K562 (cell line): ENCODE measurements at regions not wholly inside any gene's neighbourhood (a gene's known extent, or its start where the extent isn't known, plus 50 kb on each side); places are given as distances from the start of the nearest gene placed in this dataset.

Experiments used
- ATAC-seq: fragments of 200-7000 bp; cut with Tn5 transposase; 3 replicates; pipeline ENCODE4 v1.9.1; 2020; ENCODE audit warnings: moderate library complexity
- BruUV-seq: library from RNA; stranded (reverse); fragments of 400-500 nt; replicated peaks from 2 replicates; lab custom pipeline; 2021; lab: Mats Ljungman, UMichigan
- CTCF ChIA-PET: fragments of 300-600 bp; formaldehyde crosslinking; extraction: SDS; loops from one replicate; lab custom pipeline; 2021; ENCODE audit warnings: low intra/inter-chr PET ratio; lab: Yijun Ruan, JAX
- POLR2A ChIA-PET: fragments of 300-600, 350-650 bp; sonication (Branson Sonifier 250); formaldehyde crosslinking; extraction: SDS; loops from one replicate; lab custom pipeline; 2021; ENCODE audit warnings: antibody characterized with exemption, inconsistent platforms; lab: Yijun Ruan, JAX
- DNase-seq, 4 experiments: peaks; one replicate each; pipeline versions ENCODE4 v3.0.0 to v3.0.0-alpha.2; 2011 to 2018; ENCODE audit warnings: low spot score in 3 of 4, mixed read lengths in 3 of 4; ENCODE audit errors: extremely low read depth in 1 of 4
- FAIRE-seq: peaks from 2 replicates; lab custom pipeline; 2011; peaks lifted over from hg19 to GRCh38; lab: Jason Lieb, UNC
- H2AFZ ChIP-seq: 2 replicates; pipeline ENCODE4 v1.6.0; 2011; ENCODE audit warnings: low read depth, low read length, control low read depth, inconsistent platforms
- H3K27ac ChIP-seq: fragments of 200-600 bp; 3 replicates; pipeline ENCODE4 v1.8.0; 2011; ENCODE audit warnings: low read depth, mild to moderate bottlenecking, control low read depth, inconsistent platforms, low read length, moderate library complexity, mixed read lengths; ENCODE audit errors: extremely low read depth
- H3K27me3 ChIP-seq, 2 experiments: fragments of 300-600 bp in 1 of 2; 2 replicates in 1 of 2; 3 replicates in 1 of 2; pipeline versions ENCODE4 v1.6.0 to v1.8.0; 2011; ENCODE audit warnings: inconsistent platforms in 2 of 2, low read length in 2 of 2, mild to moderate bottlenecking in 1 of 2, mixed read lengths in 1 of 2, moderate library complexity in 1 of 2; ENCODE audit not compliant: control insufficient read depth in 2 of 2, insufficient read depth in 2 of 2
- H3K36me3 ChIP-seq: fragments of 300-600 bp; 3 replicates; pipeline ENCODE4 v1.8.0; 2011; ENCODE audit warnings: mild to moderate bottlenecking, low read length, inconsistent platforms; ENCODE audit not compliant: control insufficient read depth, insufficient read depth
- H3K4me1 ChIP-seq, 2 experiments: fragments of 200-600 bp in 1 of 2; replicated peaks in 1 of 2; 2 replicates in 1 of 2; 3 replicates in 1 of 2; pipeline versions ENCODE4 v1.5.1 to v1.8.0; 2011; ENCODE audit warnings: inconsistent platforms in 2 of 2, low read length in 2 of 2, mild to moderate bottlenecking in 1 of 2, mixed read lengths in 1 of 2, moderate library complexity in 1 of 2; ENCODE audit not compliant: control insufficient read depth in 2 of 2, insufficient read depth in 2 of 2
- H3K4me2 ChIP-seq: 2 replicates; pipeline ENCODE4 v1.6.1; 2011; ENCODE audit warnings: low read length, control low read depth, inconsistent platforms, mixed read lengths; ENCODE audit not compliant: insufficient read depth
- H3K4me3 ChIP-seq: fragments of 200-600 bp; sonication (generic), shearing (Covaris generic); 2 replicates; pipeline ENCODE4 v1.5.1; 2016; ENCODE audit warnings: control low read depth, inconsistent platforms
- H3K79me2 ChIP-seq: fragments of 200-600 bp; 3 replicates; pipeline ENCODE4 v1.8.0; 2011; ENCODE audit warnings: low read length, inconsistent platforms; ENCODE audit not compliant: control insufficient read depth, insufficient read depth
- H3K9ac ChIP-seq, 2 experiments: 2 replicates each; pipeline versions ENCODE4 v1.6.0 to v1.6.1; 2011; ENCODE audit warnings: low read depth in 2 of 2, low read length in 2 of 2, control low read depth in 1 of 2, inconsistent platforms in 1 of 2, mild to moderate bottlenecking in 1 of 2, mixed read lengths in 1 of 2; ENCODE audit not compliant: insufficient read depth in 1 of 2
- H3K9me1 ChIP-seq: one replicate; pipeline ENCODE4 v1.6.0; 2011; ENCODE audit warnings: inconsistent platforms, mild to moderate bottlenecking, low read length, moderate library complexity; ENCODE audit not compliant: control insufficient read depth, insufficient read depth
- H3K9me3 ChIP-seq: replicated peaks from 2 replicates; pipeline ENCODE4 v1.5.1; 2011; ENCODE audit warnings: low read depth, low read length, inconsistent platforms; ENCODE audit not compliant: control insufficient read depth, insufficient read depth
- H4K20me1 ChIP-seq: replicated peaks from 2 replicates; pipeline ENCODE4 v1.6.1; 2011; ENCODE audit warnings: low read length, inconsistent platforms, mixed read lengths; ENCODE audit not compliant: control insufficient read depth, insufficient read depth
- ARNT ChIP-seq, 2 experiments: fragments of 450-650 bp; IDR thresholded peaks; 2 replicates each; pipeline ENCODE4 v1.6.1; 2016; ENCODE audit warnings: mild to moderate bottlenecking in 1 of 2
- BRF1 ChIP-seq: IDR thresholded peaks from 3 replicates; pipeline ENCODE4 v1.6.1; 2011; ENCODE audit warnings: borderline replicate concordance, mild to moderate bottlenecking; ENCODE audit not compliant: insufficient read length; ENCODE audit errors: extremely low read depth
- CBX8 ChIP-seq: fragments of 200-600 bp; sonication (generic); IDR thresholded peaks from 2 replicates; pipeline ENCODE4 v1.6.1; 2012; ENCODE audit warnings: borderline replicate concordance, mixed run types, low read depth, mild to moderate bottlenecking, moderate library complexity, mixed read lengths, low read length, control low read depth, inconsistent platforms; ENCODE audit not compliant: poor library complexity, severe bottlenecking; ENCODE audit errors: extremely low read depth
- CEBPB ChIP-seq: fragments of 450-650 bp; IDR thresholded peaks from 2 replicates; pipeline ENCODE4 v1.6.1; 2016; ENCODE audit warnings: missing genetic modification characterization, missing compliant biosample characterization
- CHD7 ChIP-seq: fragments of 200-600 bp; sonication (generic); IDR thresholded peaks from one replicate; pipeline ENCODE4 v1.6.1; 2012; ENCODE audit warnings: mild to moderate bottlenecking, low read depth, low read length, inconsistent platforms
- GABPB1 ChIP-seq: sonication (generic); formaldehyde crosslinking; IDR thresholded peaks from 2 replicates; pipeline ENCODE4 v1.8.0; 2022; ENCODE audit warnings: mild to moderate bottlenecking, missing genetic modification reagents
- HOXB6 ChIP-seq: fragments of 250-450 bp; sonication (Bioruptor Pico); IDR thresholded peaks from 2 replicates; pipeline ENCODE4 v1.5.1; 2022; ENCODE audit warnings: mild to moderate bottlenecking, borderline replicate concordance
- KDM5B ChIP-seq: fragments of 200-600 bp; sonication (generic); IDR thresholded peaks from 2 replicates; pipeline ENCODE4 v1.6.1; 2012; ENCODE audit warnings: low read depth, mild to moderate bottlenecking, moderate library complexity, low read length, control low read depth, inconsistent platforms; ENCODE audit not compliant: insufficient replicate concordance
- NR3C1 ChIP-seq: sonication (generic); formaldehyde crosslinking; IDR thresholded peaks from 2 replicates; pipeline ENCODE4 v1.8.1; 2022; ENCODE audit warnings: missing genetic modification reagents
- OTX1 ChIP-seq: fragments of 450-650 bp; formaldehyde crosslinking; IDR thresholded peaks from 2 replicates; pipeline ENCODE4 v1.4.0; 2022; ENCODE audit warnings: mild to moderate bottlenecking
- ZNF561 ChIP-seq: fragments of 450-650 bp; formaldehyde crosslinking; conservative IDR thresholded peaks from 2 replicates; pipeline ENCODE4 v1.4.0; 2020; ENCODE audit warnings: mild to moderate bottlenecking, moderate library complexity
- WGBS: fragments of 100-300 bp; shearing (Covaris generic); methylation state at CpG from one replicate; pipeline ENCODE4 v1.1.6; 2016; ENCODE audit warnings: low coverage, mixed read lengths; ENCODE audit not compliant: insufficient coverage; ENCODE audit errors: missing lambda C conversion rate; 5-methylcytosine and 5-hydroxymethylcytosine counted together
- in situ Hi-C: fragments of 300-500 bp; cut with MboI; formaldehyde crosslinking; loops from 4 replicates; pipeline ENCODE4 v1.15.0; 2018; ENCODE audit warnings: inconsistent platforms, mixed read lengths
- intact Hi-C: fragments of 100-400 bp; cut with micrococcal nuclease; formaldehyde crosslinking; loops from 2 replicates; pipeline ENCODE4 v1.14.2; 2022

DNA sequence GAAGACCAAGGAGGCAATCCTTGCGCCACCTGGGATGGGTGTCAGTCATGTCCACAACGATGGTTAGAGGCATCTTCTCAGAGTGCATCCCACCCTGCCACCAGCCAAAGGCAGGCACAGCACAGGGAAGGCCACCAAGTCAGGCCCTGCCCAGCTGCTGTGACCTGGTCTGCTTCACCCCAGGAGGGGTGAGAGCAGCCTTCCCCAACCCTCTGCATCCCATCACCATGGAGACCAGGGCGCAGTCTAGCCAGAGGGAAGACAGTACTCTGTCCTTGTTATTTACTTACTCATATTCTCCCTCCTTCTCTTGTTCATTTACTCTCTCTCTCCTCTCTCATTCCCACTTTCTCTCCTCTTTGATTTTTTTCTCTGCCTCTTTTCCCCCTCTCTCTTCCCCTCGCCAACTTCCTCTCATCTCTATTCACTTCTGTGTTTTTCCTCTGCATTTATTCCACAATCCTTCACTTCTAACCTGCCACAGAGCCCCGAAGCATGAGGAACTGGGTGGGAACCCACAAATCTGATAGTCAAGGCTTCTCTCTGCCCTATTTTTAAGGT is 749.4 kb downstream of the UQCRFS1 start:
- CTCF ChIA-PET = no interaction called here
- FAIRE-seq = no peak
- TF ChIP-seq ARNT (IDR thresholded peaks at IDR 0.05) (no peak), KDM5B (no peak), CBX8 (no peak), CHD7 (no peak), GABPB1 (no peak), CEBPB (tag) (no peak), ZNF561 (CRISPR knock-in tag) (no peak), HOXB6 (no peak), NR3C1 (no peak), BRF1 (no peak), OTX1 (CRISPR knock-in tag) (no peak)

More for the DNA sequence above, 749.4 kb downstream of the UQCRFS1 start:
- H4K20me1 ChIP-seq = peaks cover 26% of the 10 kb centered on the region
- H3K4me2 ChIP-seq = no peak overlapping the region
- H3K4me3 ChIP-seq = no peak overlapping the region
- no peak overlapping the region for H3K27ac ChIP-seq
- no peak overlapping the region for H2AFZ ChIP-seq
- intact Hi-C loops (loop anchor here (10.0 kb wide), 1 partner anchor 411 kb away; no protein-coding TSS in a partner anchor), in situ Hi-C loops (no loop called here)
- no peaks in the 10 kb centered on the region for H3K9me3 ChIP-seq
- H3K27me3 ChIP-seq = no peaks in the 10 kb centered on the region
- no peak for DNase-seq
- no peak overlapping the region for H3K9ac ChIP-seq
- BruUV-seq = no TSS peak
- H3K9me1 ChIP-seq = no peaks in the 10 kb centered on the region
- no peak for ATAC-seq
- peaks cover 77% of the 10 kb centered on the region for H3K79me2 ChIP-seq
- H3K36me3 ChIP-seq = peaks cover 79% of the 10 kb centered on the region
- WGBS = 65% methylated on average over 5 of the region's 5 CpGs
- H3K4me1 ChIP-seq = peaks cover 0 to 6% of the 10 kb centered on the region in 2 experiments; a peak in 3 of 5 replicates
- POLR2A ChIA-PET = no interaction called here
